AG09309 (cell line): ENCODE measurements at regions not wholly inside any gene's neighbourhood (a gene's known extent, or its start where the extent isn't known, plus 50 kb on each side); places are given as distances from the start of the nearest gene placed in this dataset.

ENCODE experiments used
- DNase-seq: peaks from one replicate; pipeline ENCODE4 v3.0.0-alpha.2; 2010; ENCODE audit warnings: low read depth
- H3K4me3 ChIP-seq: 2 replicates; pipeline ENCODE4 v1.5.1; 2011; ENCODE audit warnings: mild to moderate bottlenecking, low read depth, low read length, moderate library complexity; ENCODE audit not compliant: control insufficient read depth
- CTCF ChIP-seq: IDR thresholded peaks from 2 replicates; pipeline ENCODE4 v1.5.1; 2011; ENCODE audit warnings: mild to moderate bottlenecking, low read depth, low read length, inconsistent platforms; ENCODE audit not compliant: insufficient read depth, control insufficient read depth; ENCODE audit errors: missing control alignments

- TF ChIP-seq CTCF, result no peak
- no peak for DNase-seq
- no peak overlapping the region for H3K4me3 ChIP-seq
Observed at GRCh38 chr1:95854457-95854856, 620.4 kb downstream of the RWDD3 start.

GRCh38 chr1:95863086-95863485 is 629.1 kb downstream of the RWDD3 start:
- H3K4me3 ChIP-seq, result no peak overlapping the region
- no peak for TF ChIP-seq CTCF
- DNase-seq, result no peak

GRCh38 chr1:95865769-95866168 is 631.8 kb downstream of the RWDD3 start:
- H3K4me3 ChIP-seq, result no peak overlapping the region
- DNase-seq, result no peak
- TF ChIP-seq CTCF, result no peak

GRCh38 chr1:95876276-95876675 is 642.3 kb downstream of the RWDD3 start:
- no peak for DNase-seq

GRCh38 chr1:95879498-95880050 is 645.6 kb downstream of the RWDD3 start:
- H3K4me3 ChIP-seq, result no peak overlapping the region
- TF ChIP-seq CTCF, result no peak
- no peak for DNase-seq

More at GRCh38 chr1:95876276-95876675, 642.3 kb downstream of the RWDD3 start:
- H3K4me3 ChIP-seq, result no peak overlapping the region
- TF ChIP-seq CTCF, result no peak

GRCh38 chr1:95888941-95889390 is 655.0 kb downstream of the RWDD3 start:
- no peak overlapping the region for H3K4me3 ChIP-seq
- TF ChIP-seq CTCF, result no peak
- DNase-seq, result no peak

GRCh38 chr1:95889400-95889799 is 655.4 kb downstream of the RWDD3 start:
- DNase-seq, result no peak
- TF ChIP-seq CTCF, result no peak
- no peak overlapping the region for H3K4me3 ChIP-seq
